Keratinocyte (primary cell): ENCODE measurements at regions not wholly inside any gene's neighbourhood (a gene's known extent, or its start where the extent isn't known, plus 50 kb on each side); places are given as distances from the start of the nearest gene placed in this dataset.

ENCODE experiments used
- CTCF ChIP-seq, 3 experiments: IDR thresholded peaks in 1 of 3; conservative IDR thresholded peaks in 1 of 3; optimal IDR thresholded peaks in 1 of 3; 2 replicates in 2 of 3; 3 replicates in 1 of 3; pipeline versions ENCODE3 to v1.5.1; 2011; ENCODE audit warnings: low read length in 3 of 3, mild to moderate bottlenecking in 3 of 3, moderate library complexity in 2 of 3, control low read depth in 1 of 3, inconsistent platforms in 1 of 3; ENCODE audit not compliant: insufficient read depth in 2 of 3; ENCODE audit errors: extremely low read depth in 1 of 3
- EZH2 ChIP-seq: IDR thresholded peaks from one replicate; pipeline ENCODE4 v1.6.1; 2012; ENCODE audit warnings: inconsistent platforms, mild to moderate bottlenecking, low read length, moderate library complexity

- TF ChIP-seq CTCF (optimal IDR thresholded peaks at IDR 0.05 in 1 of 3, IDR thresholded peaks at IDR 0.05 in 1 of 3, conservative IDR thresholded peaks at IDR 0.05 in 1 of 3; ENCODE audit: extremely low read depth in 1 of 3, insufficient read depth in 2 of 3, low read length in 3 of 3) (no peak), EZH2 (no peak)
These were observed 183.2 kb upstream of the KYNU start for GRCh38 chr2:142694282-142694681.
